Progenitor cell of endocrine pancreas (in vitro differentiated cells): ENCODE measurements at regions not wholly inside any gene's neighbourhood (a gene's known extent, or its start where the extent isn't known, plus 50 kb on each side); places are given as distances from the start of the nearest gene placed in this dataset.

Experiments used
- DNase-seq: peaks from one replicate; pipeline ENCODE4 v3.0.0; 2021; ENCODE audit warnings: low spot score; ENCODE audit not compliant: unreplicated experiment
- H3K27ac Mint-ChIP-seq: 2 replicates; pipeline ENCODE4 v1.8.0; 2021; ENCODE audit warnings: mild to moderate bottlenecking, moderate library complexity, mixed read lengths
- H3K27me3 Mint-ChIP-seq: 2 replicates; pipeline ENCODE4 v1.8.0; 2021; ENCODE audit warnings: mixed read lengths
- H3K36me3 Mint-ChIP-seq: 2 replicates; pipeline ENCODE4 v1.8.0; 2022; ENCODE audit warnings: mixed read lengths; ENCODE audit not compliant: insufficient read depth
- H3K4me1 Mint-ChIP-seq: 2 replicates; pipeline ENCODE4 v1.8.0; 2021; ENCODE audit warnings: low read depth, mixed read lengths
- H3K4me3 Mint-ChIP-seq: 2 replicates; pipeline ENCODE4 v1.8.0; 2021; ENCODE audit warnings: low read depth, mild to moderate bottlenecking, moderate library complexity, mixed read lengths
- H3K9me3 Mint-ChIP-seq: 2 replicates; pipeline ENCODE4 v1.8.0; 2021; ENCODE audit warnings: low read depth, mixed read lengths
- CTCF ChIP-seq: fragments of 200-600 bp; sonication (generic); IDR thresholded peaks from one replicate; pipeline ENCODE4 v1.5.0; 2021; ENCODE audit warnings: antibody characterized with exemption, mild to moderate bottlenecking; ENCODE audit not compliant: unreplicated experiment

GRCh38 chr14:83162361-83162929, 1628.8 kb upstream of the SEL1L start:
- Mint-ChIP-seq H3K4me3 (no peak overlapping the region), H3K27ac (no peak overlapping the region), H3K9me3 (no peaks in the 10 kb centered on the region), H3K27me3 (no peaks in the 10 kb centered on the region), H3K4me1 (peaks cover 2% of the 10 kb centered on the region), H3K36me3 (no peaks in the 10 kb centered on the region)
- DNase-seq, result no peak
- TF ChIP-seq CTCF, result no peak

GRCh38 chr14:83163016-83163415, 1629.4 kb upstream of the SEL1L start:
- H3K36me3 Mint-ChIP-seq, result no peaks in the 10 kb centered on the region
- H3K4me3 Mint-ChIP-seq, result no peak overlapping the region
- DNase-seq, result no peak
- peaks cover 2% of the 10 kb centered on the region for H3K4me1 Mint-ChIP-seq
- no peaks in the 10 kb centered on the region for H3K9me3 Mint-ChIP-seq
- H3K27ac Mint-ChIP-seq, result no peak overlapping the region
- TF ChIP-seq CTCF, result no peak
- H3K27me3 Mint-ChIP-seq, result no peaks in the 10 kb centered on the region

GRCh38 chr14:83164016-83164415, 1630.4 kb upstream of the SEL1L start:
- DNase-seq, result no peak
- Mint-ChIP-seq H3K4me1 (peaks cover 2% of the 10 kb centered on the region), H3K27me3 (no peaks in the 10 kb centered on the region), H3K9me3 (no peaks in the 10 kb centered on the region), H3K27ac (no peak overlapping the region), H3K4me3 (no peak overlapping the region), H3K36me3 (no peaks in the 10 kb centered on the region)
- no peak for TF ChIP-seq CTCF

- DNase-seq, result no peak
- Mint-ChIP-seq H3K4me1 (peaks cover 2% of the 10 kb centered on the region), H3K36me3 (no peaks in the 10 kb centered on the region), H3K27ac (no peak overlapping the region), H3K9me3 (no peaks in the 10 kb centered on the region), H3K4me3 (no peak overlapping the region), H3K27me3 (no peaks in the 10 kb centered on the region)
- no peak for TF ChIP-seq CTCF
Observed at GRCh38 chr14:83164591-83164990, 1630.9 kb upstream of the SEL1L start.

GRCh38 chr14:83170165-83170564, 1636.5 kb upstream of the SEL1L start:
- no peak for DNase-seq
- H3K36me3 Mint-ChIP-seq, result no peaks in the 10 kb centered on the region
- TF ChIP-seq CTCF, result no peak
- H3K4me3 Mint-ChIP-seq, result no peak overlapping the region
- no peaks in the 10 kb centered on the region for H3K4me1 Mint-ChIP-seq
- H3K27ac Mint-ChIP-seq, result no peak overlapping the region
- H3K9me3 Mint-ChIP-seq, result peaks cover 3% of the 10 kb centered on the region
- H3K27me3 Mint-ChIP-seq, result no peaks in the 10 kb centered on the region
